HCT116 (cell line): ENCODE measurements at regions not wholly inside any gene's neighbourhood (a gene's known extent, or its start where the extent isn't known, plus 50 kb on each side); places are given as distances from the start of the nearest gene placed in this dataset.

Source experiments
- CBX3 ChIP-seq: IDR thresholded peaks from 2 replicates; pipeline ENCODE4 v1.6.1; 2012; ENCODE audit warnings: low read depth
- CTCF ChIP-seq, 3 experiments: fragments of 200-600 bp in 1 of 3; sonication (generic) in 1 of 3; IDR thresholded peaks in 2 of 3; conservative IDR thresholded peaks in 1 of 3; 2 replicates each; pipeline ENCODE4 v1.5.1; 2012 to 2017; ENCODE audit warnings: low read depth in 2 of 3, low read length in 2 of 3, antibody characterized with exemption in 1 of 3, borderline replicate concordance in 1 of 3, control low read depth in 1 of 3, mild to moderate bottlenecking in 1 of 3, mixed read lengths in 1 of 3, mixed run types in 1 of 3, moderate library complexity in 1 of 3; ENCODE audit not compliant: insufficient read depth in 1 of 3
- EGR1 ChIP-seq: IDR thresholded peaks from 2 replicates; pipeline ENCODE4 v1.6.1; 2012; ENCODE audit warnings: low read depth
- JUND ChIP-seq: IDR thresholded peaks from 2 replicates; pipeline ENCODE4 v1.6.1; 2012
- YY1 ChIP-seq: IDR thresholded peaks from 2 replicates; pipeline ENCODE4 v1.6.1; 2011; ENCODE audit warnings: low read length, low read depth, moderate library complexity, mild to moderate bottlenecking; ENCODE audit not compliant: insufficient replicate concordance; ENCODE audit errors: extremely low read depth

GRCh38 chr5:6904860-6905259 lies 191.6 kb downstream of the TENT4A start:
- no peak for TF ChIP-seq CBX3
- no peak for TF ChIP-seq YY1
- TF ChIP-seq CTCF (IDR thresholded peaks at IDR 0.05 in 2 of 3, conservative IDR thresholded peaks at IDR 0.05 in 1 of 3; ENCODE audit: borderline replicate concordance in 1 of 3, insufficient read depth in 1 of 3, low read depth in 2 of 3, low read length in 2 of 3), result no peak
- TF ChIP-seq JUND, result no peak
- TF ChIP-seq EGR1, result no peak
